NCI-H2081 treated with DMSO at 0.1 percent for 48 hours (cell line): ENCODE measurements at regions not wholly inside any gene's neighbourhood (a gene's known extent, or its start where the extent isn't known, plus 50 kb on each side); places are given as distances from the start of the nearest gene placed in this dataset.
A peak's percentile ranks its signal among the peaks of the same experiment; 100 is the strongest.
"Not testable (repeated sequence)": the region's sequence is repeated elsewhere in the genome, so short reads cannot be mapped to it uniquely, and the experiment has no call there.

Experiments
- DNase-seq: peaks from one replicate; lab custom pipeline; 2025; lab: John Stamatoyannopoulos, UW

- not testable (repeated sequence) for DNase-seq
Observed at GRCh38 chr1:144516172-144516571, 54.7 kb upstream of the NBPF15 start.

DNA sequence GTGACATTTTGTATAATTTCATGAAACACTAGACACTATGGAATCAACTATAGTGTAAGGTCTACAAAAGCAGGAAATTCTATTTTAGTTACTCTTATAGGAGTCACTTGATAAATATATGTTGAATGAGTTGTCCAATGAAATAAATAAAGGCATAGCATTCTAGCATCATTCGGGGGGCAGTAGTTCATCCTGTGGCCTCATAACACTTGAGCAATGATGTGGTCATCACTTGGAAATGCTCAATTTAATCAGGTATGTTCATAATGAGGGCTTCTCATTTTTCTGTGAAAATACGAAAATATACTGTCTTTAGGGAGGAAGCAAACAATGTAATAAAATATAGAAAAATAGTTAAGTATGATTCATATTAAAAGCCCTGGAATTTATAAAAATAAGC lies 55.4 kb upstream of the NBPF15 start:
- DNase-seq, result not testable (repeated sequence)

- not testable (repeated sequence) for DNase-seq
Observed at GRCh38 chr1:144518439-144518838, 57.0 kb upstream of the NBPF15 start.

DNA sequence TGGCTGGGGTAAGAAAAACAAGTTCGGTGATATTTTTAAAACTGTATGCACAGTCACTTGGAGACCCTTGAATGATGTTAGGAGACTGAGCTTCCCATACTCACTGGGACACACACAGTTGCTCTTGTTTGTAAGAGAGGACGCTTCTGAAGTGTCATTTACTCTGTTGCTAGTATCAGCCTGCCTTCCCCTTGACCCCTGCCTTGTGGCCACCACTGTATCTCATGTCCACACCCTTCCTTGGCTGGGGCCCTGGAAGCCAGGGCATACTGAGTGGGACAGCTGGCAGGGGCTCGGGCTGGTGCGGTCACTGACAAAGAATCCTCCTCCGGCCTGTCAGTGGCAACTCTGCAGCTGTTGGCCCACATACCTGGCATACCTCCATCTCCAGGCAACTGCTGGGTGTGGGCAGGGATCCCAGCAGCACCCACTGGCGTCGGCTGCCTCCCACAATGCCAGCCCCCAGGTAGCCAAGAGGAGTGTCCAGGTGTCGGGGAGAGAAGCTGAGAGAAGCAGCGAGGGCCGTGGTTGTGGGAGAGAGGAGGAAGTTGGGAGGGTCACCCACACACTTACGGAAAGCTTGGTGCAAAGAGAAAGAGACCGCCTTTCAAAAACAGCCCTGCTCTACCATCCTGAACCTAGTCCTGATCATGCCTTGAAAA lies 58.2 kb upstream of the NBPF15 start:
- not testable (repeated sequence) for DNase-seq

DNA sequence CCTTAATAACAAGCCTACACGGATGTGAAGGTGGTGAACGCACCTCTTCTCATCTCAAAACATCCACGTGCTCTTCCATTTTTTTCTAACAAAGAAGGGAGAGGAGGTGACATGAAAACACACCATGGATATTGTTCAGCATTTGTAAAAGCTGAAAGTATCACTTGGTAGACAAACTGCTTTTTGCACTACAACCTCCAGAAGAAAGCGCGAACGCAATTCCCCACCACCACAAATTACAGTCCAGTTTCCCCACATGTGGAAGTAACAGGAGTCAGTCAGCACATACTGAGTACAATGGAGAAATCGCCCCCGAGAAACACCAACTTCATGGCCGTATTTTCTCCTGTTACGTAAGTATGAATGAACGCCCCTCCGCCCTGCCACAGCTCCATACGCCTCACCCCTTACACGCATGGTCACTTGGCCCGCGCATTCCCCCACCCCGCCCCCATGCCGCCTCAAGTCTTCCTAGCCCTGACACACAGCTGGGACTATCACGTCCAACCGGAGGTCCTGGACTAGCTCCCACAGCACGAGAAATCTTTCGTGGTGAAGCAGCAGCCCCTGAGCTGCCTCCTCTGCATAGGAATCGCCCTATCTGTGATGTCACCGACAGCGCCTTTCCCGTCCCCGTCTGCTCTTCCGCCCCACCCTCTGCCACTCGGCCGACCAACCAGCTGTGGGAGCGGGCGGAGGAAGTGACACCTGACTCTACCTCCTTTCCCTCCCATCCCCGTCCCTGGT lies 62.4 kb upstream of the NBPF15 start:
- DNase-seq, result peak; percentile 73

DNA sequence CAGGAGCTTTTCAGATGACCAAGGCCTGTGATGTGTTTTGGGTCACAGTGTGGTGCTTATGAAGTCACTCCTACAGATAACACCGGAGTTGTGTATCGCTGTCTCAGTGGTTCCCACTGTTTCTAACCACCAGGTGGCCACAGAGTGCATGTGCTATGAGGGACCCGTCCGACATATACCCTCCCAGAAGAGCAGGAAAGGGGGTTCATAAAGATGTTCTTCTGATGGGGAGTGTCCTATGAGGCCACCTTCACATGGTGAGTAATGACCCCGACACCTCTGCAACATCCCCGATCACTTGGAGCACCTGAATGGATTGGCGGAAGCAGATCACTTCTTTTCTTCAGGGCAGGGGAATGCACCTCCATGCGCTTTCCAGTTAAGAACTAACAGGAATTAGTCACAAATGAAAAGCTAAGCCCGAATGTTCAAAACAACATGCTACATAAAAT lies 60.5 kb upstream of the PPIAL4F start:
- not testable (repeated sequence) for DNase-seq

DNA sequence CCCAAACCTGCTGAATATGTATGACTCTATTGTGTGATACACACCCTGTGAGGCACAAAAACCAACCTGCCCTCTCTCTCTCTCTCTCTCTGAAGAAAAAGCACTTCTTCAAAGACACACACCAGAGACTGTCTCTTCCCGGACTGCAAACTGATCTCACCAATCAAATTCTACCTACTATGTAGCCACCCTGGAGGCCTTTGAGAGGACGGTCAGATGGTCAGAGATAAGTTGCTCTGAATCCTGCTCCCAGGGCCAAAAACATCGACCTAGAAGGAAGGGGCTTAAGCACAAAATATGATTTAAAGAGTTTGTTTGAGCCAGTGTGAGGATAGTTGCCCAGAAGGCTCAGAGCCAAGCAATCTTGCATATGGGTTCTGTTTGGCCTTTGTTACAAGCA lies 59.2 kb upstream of the PPIAL4F start:
- not testable (repeated sequence) for DNase-seq

DNA sequence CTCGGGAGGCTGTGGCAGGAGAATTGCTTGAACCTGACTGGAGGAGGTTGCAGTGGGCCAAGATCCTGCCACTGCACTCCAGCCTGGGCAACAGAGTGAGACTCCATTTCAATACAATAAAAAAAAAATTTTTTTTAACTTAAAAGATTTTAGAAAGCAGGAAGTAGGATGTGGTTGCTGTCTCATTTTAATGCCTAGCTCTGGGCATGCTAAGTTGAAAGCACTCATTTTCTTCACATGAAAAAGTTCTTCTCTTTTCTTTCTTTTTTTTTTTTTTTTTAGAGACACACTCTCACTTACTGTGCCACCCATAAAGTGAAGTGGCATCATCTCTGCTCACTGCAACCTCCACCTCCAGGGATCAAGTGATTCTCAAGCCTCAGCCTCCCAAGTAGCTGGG lies 58.4 kb upstream of the PPIAL4F start:
- DNase-seq, result not testable (repeated sequence)

DNA sequence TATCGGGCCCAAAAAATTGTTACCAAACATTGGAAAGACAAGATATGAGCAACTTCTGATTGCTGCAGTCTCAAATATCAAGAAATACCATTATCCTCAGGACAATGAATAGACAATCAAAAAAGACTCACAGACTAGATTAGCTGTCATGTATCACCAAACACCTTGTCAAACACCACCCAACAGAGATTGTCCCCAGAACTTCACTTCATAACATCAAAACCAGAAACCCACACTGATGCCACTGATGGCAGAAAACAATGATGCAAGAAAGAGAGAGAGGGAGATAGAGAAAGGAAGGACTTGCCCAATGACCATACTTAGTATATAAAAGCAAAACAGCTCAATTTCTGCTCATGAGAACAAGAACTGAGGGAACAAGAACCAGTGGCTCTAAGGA lies 56.0 kb upstream of the PPIAL4F start:
- not testable (repeated sequence) for DNase-seq

DNA sequence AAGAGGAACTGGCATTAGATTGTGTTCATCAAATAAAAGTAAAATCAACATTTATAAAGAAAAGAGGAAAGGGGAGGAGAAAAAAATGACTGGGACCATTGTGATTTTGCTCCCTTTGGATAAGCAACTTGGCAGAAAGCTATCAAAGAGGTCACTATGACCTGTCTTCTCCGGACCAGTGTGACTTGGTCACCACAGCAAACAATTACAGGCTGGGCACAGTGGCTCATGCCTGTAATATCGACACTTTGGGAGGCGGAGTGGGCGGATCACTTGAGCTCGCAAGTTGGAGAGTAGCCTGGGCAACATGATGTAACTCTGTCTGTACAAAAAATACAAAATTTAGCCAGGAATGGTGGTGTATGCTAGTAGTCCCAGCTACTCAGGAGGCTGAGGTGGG lies 55.5 kb upstream of the PPIAL4F start:
- not testable (repeated sequence) for DNase-seq

DNA sequence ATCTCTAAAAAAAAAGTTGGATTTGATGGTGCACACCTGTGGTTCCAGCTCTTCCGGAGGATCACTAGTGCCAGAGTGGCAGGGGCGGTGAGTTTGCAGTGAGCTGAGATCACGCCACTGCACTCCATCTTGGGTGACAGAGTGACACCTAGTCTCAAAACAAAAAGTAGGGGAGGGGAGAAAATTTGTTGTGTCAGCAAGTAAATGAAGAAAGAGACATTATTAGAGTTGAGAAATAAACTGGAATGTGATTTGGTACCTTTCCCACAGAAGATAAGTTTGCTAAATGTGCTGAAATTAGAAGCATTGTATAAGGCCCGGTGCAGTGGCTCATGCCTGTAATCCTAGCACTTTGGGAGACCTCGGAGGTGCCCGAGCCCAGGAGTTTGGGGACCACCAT lies 54.0 kb upstream of the PPIAL4F start:
- DNase-seq, result not testable (repeated sequence)

- not testable (repeated sequence) for DNase-seq
Observed at GRCh38 chr1:144539191-144539960, 53.3 kb upstream of the PPIAL4F start.
